GM23338 (cell line): ENCODE measurements at regions not wholly inside any gene's neighbourhood (a gene's known extent, or its start where the extent isn't known, plus 50 kb on each side); places are given as distances from the start of the nearest gene placed in this dataset.

Source experiments
- ATAC-seq: fragments of 200-7000 bp; cut with Tn5 transposase; 3 replicates; pipeline ENCODE4 v1.9.1; 2020
- DNase-seq: peaks from one replicate; pipeline ENCODE4 v3.0.0-alpha.2; 2015; ENCODE audit warnings: low spot score
- H2AFZ ChIP-seq: fragments of 200-600 bp; sonication (generic); 2 replicates; pipeline ENCODE4 v1.8.0; 2016; ENCODE audit warnings: antibody characterized with exemption, mild to moderate bottlenecking, moderate library complexity
- H3F3A ChIP-seq: fragments of 200-600 bp; sonication (generic); replicated peaks from 2 replicates; pipeline ENCODE4 v1.8.0; 2017; ENCODE audit warnings: antibody characterized with exemption, mixed run types, low read depth
- H3K27ac ChIP-seq: fragments of 200-600 bp; sonication (generic); 2 replicates; pipeline ENCODE4 v1.6.1; 2016; ENCODE audit warnings: low read depth
- H3K27me3 ChIP-seq: fragments of 200-600 bp; sonication (generic); 2 replicates; pipeline ENCODE4 v1.8.0; 2016; ENCODE audit warnings: mild to moderate bottlenecking, mixed run types, moderate library complexity; ENCODE audit not compliant: insufficient read depth
- H3K36me3 ChIP-seq: fragments of 200-600 bp; sonication (generic); 2 replicates; pipeline ENCODE4 v1.8.0; 2016; ENCODE audit warnings: mild to moderate bottlenecking; ENCODE audit not compliant: insufficient read depth
- H3K4me1 ChIP-seq: fragments of 200-600 bp; sonication (generic); 2 replicates; pipeline ENCODE4 v1.8.0; 2016; ENCODE audit warnings: mild to moderate bottlenecking, moderate library complexity; ENCODE audit not compliant: insufficient read depth
- H3K4me2 ChIP-seq: fragments of 200-600 bp; sonication (generic); 2 replicates; pipeline ENCODE4 v1.7.1; 2017; ENCODE audit warnings: mixed run types
- H3K4me3 ChIP-seq: fragments of 200-600 bp; sonication (generic); 2 replicates; pipeline ENCODE4 v1.6.1; 2016; ENCODE audit warnings: mixed run types
- H3K79me2 ChIP-seq: fragments of 200-600 bp; sonication (generic); replicated peaks from 2 replicates; pipeline ENCODE4 v1.8.0; 2017; ENCODE audit warnings: mild to moderate bottlenecking; ENCODE audit not compliant: insufficient read depth
- H3K9me2 ChIP-seq: fragments of 200-600 bp; sonication (generic); 2 replicates; pipeline ENCODE4 v1.8.0; 2017; ENCODE audit not compliant: insufficient read depth
- H4K20me1 ChIP-seq: fragments of 200-600 bp; sonication (generic); replicated peaks from 2 replicates; pipeline ENCODE4 v1.8.0; 2017; ENCODE audit warnings: mild to moderate bottlenecking; ENCODE audit not compliant: insufficient read depth
- H3K27ac Mint-ChIP-seq: 2 replicates; pipeline ENCODE4 v1.8.0; 2020; ENCODE audit warnings: inconsistent platforms, mild to moderate bottlenecking, moderate library complexity, mixed read lengths
- H3K27me3 Mint-ChIP-seq: 3 replicates; pipeline ENCODE4 v1.8.0; 2022; ENCODE audit warnings: low read depth, mild to moderate bottlenecking, moderate library complexity, mixed read lengths, inconsistent platforms; ENCODE audit not compliant: insufficient read depth, poor library complexity
- H3K36me3 Mint-ChIP-seq: 3 replicates; pipeline ENCODE4 v1.8.0; 2021; ENCODE audit warnings: low read depth, mild to moderate bottlenecking, inconsistent platforms, moderate library complexity, mixed read lengths
- H3K4me1 Mint-ChIP-seq: 3 replicates; pipeline ENCODE4 v1.8.0; 2020; ENCODE audit warnings: mild to moderate bottlenecking, inconsistent platforms, mixed read lengths
- H3K4me3 Mint-ChIP-seq: 3 replicates; pipeline ENCODE4 v1.8.0; 2021; ENCODE audit warnings: moderate library complexity, mild to moderate bottlenecking, inconsistent platforms, mixed read lengths
- H3K9me3 Mint-ChIP-seq: 3 replicates; pipeline ENCODE4 v1.8.0; 2020; ENCODE audit warnings: moderate library complexity, mild to moderate bottlenecking, inconsistent platforms, mixed read lengths
- CREB1 ChIP-seq: fragments of 250-450 bp; sonication (Bioruptor Pico); IDR thresholded peaks from 2 replicates; pipeline ENCODE4 v1.5.0; 2020; ENCODE audit warnings: low read depth, mild to moderate bottlenecking, moderate library complexity
- CTCF ChIP-seq, 2 experiments: fragments of 200-600 bp in 1 of 2; sonication (generic) in 1 of 2; conservative IDR thresholded peaks; 2 replicates each; pipeline versions ENCODE4 v1.5.1 to v1.6.1; 2016 to 2017; ENCODE audit warnings: antibody characterized with exemption in 2 of 2, low read depth in 2 of 2, mild to moderate bottlenecking in 2 of 2, moderate library complexity in 1 of 2
- ETS1 ChIP-seq: IDR thresholded peaks from 2 replicates; pipeline ENCODE4 v1.6.1; 2016; ENCODE audit warnings: antibody characterized with exemption
- EZH2 ChIP-seq: fragments of 200-600 bp; sonication (generic); IDR thresholded peaks from one replicate; pipeline ENCODE4 v1.8.0; 2017; ENCODE audit warnings: antibody characterized with exemption, mild to moderate bottlenecking, low read depth; ENCODE audit not compliant: unreplicated experiment
- EZH2phosphoT487 ChIP-seq: fragments of 200-600 bp; sonication (generic); IDR thresholded peaks from one replicate; pipeline ENCODE4 v1.8.1; 2018; ENCODE audit warnings: antibody characterized with exemption; ENCODE audit not compliant: unreplicated experiment
- JUNB ChIP-seq: IDR thresholded peaks from one replicate; pipeline ENCODE4 v1.6.1; 2016; ENCODE audit warnings: antibody characterized with exemption; ENCODE audit not compliant: unreplicated experiment
- ZNF114 ChIP-seq: fragments of 250-450 bp; sonication (Bioruptor Pico); IDR thresholded peaks from 2 replicates; pipeline ENCODE4 v1.5.0; 2020; ENCODE audit warnings: mild to moderate bottlenecking, moderate library complexity
- ZNF331 ChIP-seq: fragments of 250-450 bp; sonication (Bioruptor Pico); IDR thresholded peaks from 2 replicates; pipeline ENCODE4 v1.5.0; 2020; ENCODE audit warnings: low read depth, mild to moderate bottlenecking, moderate library complexity
- ZNF462 ChIP-seq: fragments of 250-450 bp; sonication (Bioruptor Pico); IDR thresholded peaks from 2 replicates; pipeline ENCODE4 v1.5.0; 2020; ENCODE audit warnings: mild to moderate bottlenecking, moderate library complexity

GRCh38 chr9:79259858-79260257 lies 311.9 kb upstream of the TLE4 start (continued):
- no peak for TF ChIP-seq ZNF114
- TF ChIP-seq ETS1, result no peak

GRCh38 chr9:79263628-79264027 lies 308.1 kb upstream of the TLE4 start:
- Mint-ChIP-seq H3K27ac (no peak overlapping the region), H3K9me3 (no peaks in the 10 kb centered on the region; the same call in 2 of the 3 replicates), H3K36me3 (no peaks in the 10 kb centered on the region), H3K27me3 (peaks cover 2% of the 10 kb centered on the region), H3K4me3 (no peak overlapping the region), H3K4me1 (no peaks in the 10 kb centered on the region; the same call in 2 of the 3 replicates)
- Histone ChIP-seq H3F3A (no peaks in the 10 kb centered on the region), H3K79me2 (no peaks in the 10 kb centered on the region), H3K4me1 (no peaks in the 10 kb centered on the region), H3K27ac (no peak overlapping the region), H3K27me3 (no peaks in the 10 kb centered on the region), H2AFZ (no peak overlapping the region), H3K36me3 (no peaks in the 10 kb centered on the region; the same call in 1 of the 2 replicates), H3K4me3 (no peak overlapping the region), H4K20me1 (no peaks in the 10 kb centered on the region), H3K4me2 (no peak overlapping the region), H3K9me2 (no peaks in the 10 kb centered on the region; the same call in 1 of the 2 replicates)
- TF ChIP-seq CREB1 (CRISPR knock-in tag) (no peak), ZNF462 (no peak), EZH2phosphoT487 (no peak), JUNB (no peak), ZNF331 (CRISPR knock-in tag) (no peak), EZH2 (no peak), CTCF (conservative IDR thresholded peaks at IDR 0.05; ENCODE audit: low read depth in 2 of 2) (no peak), ZNF114 (no peak)
- DNase-seq (no peak), ATAC-seq (no peak)
